ENCODE measurements at regions not wholly inside any gene's neighbourhood (a gene's known extent, or its start where the extent isn't known, plus 50 kb on each side); places are given as distances from the start of the nearest gene placed in this dataset.

- DNase-seq: no peak
Measured at GRCh38 chr11:36930256-36930655, 332.2 kb upstream of the RAG2 start.

- no peak for DNase-seq
Measured at GRCh38 chr11:36929401-36929800, 331.4 kb upstream of the RAG2 start.

GRCh38 chr11:36928621-36929020, 330.6 kb upstream of the RAG2 start:
- DNase-seq: no peak

GRCh38 chr11:36899800-36900199, 301.8 kb upstream of the RAG2 start:
- no peak for DNase-seq

GRCh38 chr11:36890841-36891240, 292.8 kb upstream of the RAG2 start:
- no peak for DNase-seq

- DNase-seq: no peak
Measured at GRCh38 chr11:36890121-36890679, 292.2 kb upstream of the RAG2 start.

GRCh38 chr11:36885154-36885553, 287.1 kb upstream of the RAG2 start:
- no peak for DNase-seq

- no peak for DNase-seq
Measured at GRCh38 chr11:36878737-36879136, 280.7 kb upstream of the RAG2 start.

- no peak for DNase-seq
Measured at GRCh38 chr11:36877149-36877548, 279.1 kb upstream of the RAG2 start.

GRCh38 chr11:36876266-36876665, 278.2 kb upstream of the RAG2 start:
- DNase-seq: no peak

GRCh38 chr11:36874291-36874690, 276.3 kb upstream of the RAG2 start:
- DNase-seq: no peak

GRCh38 chr11:36870361-36870760, 272.3 kb upstream of the RAG2 start:
- no peak for DNase-seq

GRCh38 chr11:36868380-36868779, 270.3 kb upstream of the RAG2 start:
- no peak for DNase-seq

GRCh38 chr11:36865846-36866245, 267.8 kb upstream of the RAG2 start:
- no peak for DNase-seq

- DNase-seq: no peak
Measured at GRCh38 chr11:36854875-36855274, 256.8 kb upstream of the RAG2 start.

- DNase-seq: no peak
Measured at GRCh38 chr11:36848660-36849059, 250.6 kb upstream of the RAG2 start.

GRCh38 chr11:36840378-36840777, 242.3 kb upstream of the RAG2 start:
- no peak for DNase-seq

GRCh38 chr11:36837831-36838437, 239.9 kb upstream of the RAG2 start:
- no peak for DNase-seq

GRCh38 chr11:36825251-36825650, 227.2 kb upstream of the RAG2 start:
- no peak for DNase-seq

- no peak for DNase-seq
Measured at GRCh38 chr11:36824349-36824748, 226.3 kb upstream of the RAG2 start.

GRCh38 chr11:36822829-36823228, 224.8 kb upstream of the RAG2 start:
- no peak for DNase-seq

GRCh38 chr11:36818410-36818809, 220.4 kb upstream of the RAG2 start:
- DNase-seq: no peak

- DNase-seq: no peak
Measured at GRCh38 chr11:36817336-36817965, 219.4 kb upstream of the RAG2 start.

- no peak for DNase-seq
Measured at GRCh38 chr11:36809303-36809702, 211.3 kb upstream of the RAG2 start.

- DNase-seq: no peak
Measured at GRCh38 chr11:36807871-36808270, 209.8 kb upstream of the RAG2 start.

All from activated CD4-positive, alpha-beta T cell treated with anti-CD3 and anti-CD28 coated beads, Interleukin-2, amount 50 U/mL, for 48 hours (primary cell).